Cardiac fibroblast (primary cell): ENCODE measurements at regions not wholly inside any gene's neighbourhood (a gene's known extent, or its start where the extent isn't known, plus 50 kb on each side); places are given as distances from the start of the nearest gene placed in this dataset.

ENCODE experiments used
- DNase-seq, 2 donors: peaks; one replicate each; pipeline versions ENCODE4 v3.0.0 to v3.0.0-alpha.2; 2010; ENCODE audit warnings: low read depth in 2 of 2
- H3K4me3 ChIP-seq, 2 donors: replicated peaks in 1 of 2; 1 replicate in 1 of 2; 2 replicates in 1 of 2; pipeline ENCODE4 v1.5.1; 2011; ENCODE audit warnings: low read depth in 2 of 2, low read length in 2 of 2, mild to moderate bottlenecking in 2 of 2, moderate library complexity in 1 of 2
- CTCF ChIP-seq: IDR thresholded peaks from one replicate; pipeline ENCODE4 v1.5.1; 2011; ENCODE audit warnings: low read depth, mild to moderate bottlenecking, low read length, inconsistent platforms

GRCh38 chr20:22471156-22471836, 113.1 kb downstream of the FOXA2 start:
- H3K4me3 ChIP-seq = no peak overlapping the region
- DNase-seq = no peak
- no peak for TF ChIP-seq CTCF

DNA sequence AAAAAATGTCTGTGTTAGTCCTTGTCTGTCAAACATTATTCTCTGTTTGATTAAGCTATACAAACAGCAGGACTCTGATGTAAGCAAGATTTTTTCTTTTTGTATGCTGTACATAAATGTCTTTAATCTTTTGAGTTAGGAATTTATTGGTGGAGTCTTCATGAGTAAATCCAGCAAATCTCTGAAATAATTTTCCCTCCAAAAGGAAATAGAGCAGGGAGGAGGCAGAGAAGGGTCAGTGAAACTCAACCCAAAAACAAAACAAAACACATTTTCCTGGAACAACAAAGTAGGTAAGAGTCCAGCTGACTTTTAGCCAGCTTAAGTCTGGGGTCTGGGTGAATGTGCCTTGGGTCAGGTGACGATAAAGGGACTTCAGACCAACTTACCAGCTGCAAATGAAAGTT, 113.7 kb downstream of the FOXA2 start:
- no peak for DNase-seq

GRCh38 chr20:22466447-22467171, 117.8 kb downstream of the FOXA2 start:
- DNase-seq = no peak
- TF ChIP-seq CTCF = no peak
- H3K4me3 ChIP-seq = no peak overlapping the region

More for the DNA sequence above, 113.7 kb downstream of the FOXA2 start:
- TF ChIP-seq CTCF = no peak
- H3K4me3 ChIP-seq = no peak overlapping the region

- DNase-seq = no peak
- H3K4me3 ChIP-seq = no peak overlapping the region
- TF ChIP-seq CTCF = no peak
Measured at GRCh38 chr20:22465622-22466446, 118.5 kb downstream of the FOXA2 start.

DNA sequence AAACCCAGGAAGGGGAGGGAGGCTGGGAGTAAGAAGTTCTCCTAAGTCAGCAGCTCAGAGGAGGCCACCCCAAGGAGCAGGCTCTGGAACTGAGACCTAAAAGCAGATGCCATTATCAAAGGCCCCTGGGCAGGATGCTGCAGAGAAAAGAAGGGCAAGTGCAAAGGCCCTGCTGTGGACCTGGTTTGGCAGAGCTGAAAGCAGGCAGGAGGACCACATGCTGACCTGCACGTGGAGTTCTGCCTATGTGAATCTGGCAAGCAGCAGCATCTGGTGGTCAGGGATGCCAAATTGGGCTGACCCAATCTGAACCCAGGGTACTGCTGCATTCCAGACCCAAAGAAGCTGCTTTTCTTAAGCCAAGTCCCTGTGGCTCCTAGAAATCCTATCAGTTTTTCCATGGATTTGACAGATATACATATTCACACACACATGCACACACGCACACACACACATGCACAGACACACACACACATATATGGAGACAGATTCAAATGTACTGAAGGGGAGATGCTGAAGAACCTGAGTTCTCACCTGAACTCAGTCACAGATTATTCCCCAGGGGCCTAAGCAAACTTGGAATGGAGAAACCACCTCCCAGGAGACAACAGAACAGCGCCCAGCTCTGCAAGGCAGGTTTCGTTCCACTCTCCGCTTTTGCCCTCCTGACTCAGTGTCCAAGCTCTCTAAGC, 119.9 kb downstream of the FOXA2 start:
- no peak overlapping the region for H3K4me3 ChIP-seq
- TF ChIP-seq CTCF = no peak

More for the DNA sequence above, 119.9 kb downstream of the FOXA2 start:
- DNase-seq = no peak
